Neural cell (in vitro differentiated cells): ENCODE measurements at regions not wholly inside any gene's neighbourhood (a gene's known extent, or its start where the extent isn't known, plus 50 kb on each side); places are given as distances from the start of the nearest gene placed in this dataset.

ENCODE experiments used
- H2AFZ ChIP-seq: fragments of 200-600, 300-800 bp; sonication (generic), shearing (Covaris generic); 2 replicates; pipeline ENCODE4 v1.6.0; 2014; ENCODE audit warnings: low read depth, mild to moderate bottlenecking, antibody characterized with exemption, low read length, moderate library complexity
- H3F3A ChIP-seq: fragments of 200-600 bp; shearing (Covaris generic); 2 replicates; pipeline ENCODE4 v1.6.1; 2016; ENCODE audit warnings: mild to moderate bottlenecking, moderate library complexity, mixed read lengths, antibody characterized with exemption, low read length; ENCODE audit not compliant: insufficient read depth, poor library complexity, severe bottlenecking
- H3K27ac ChIP-seq: fragments of 200-600, 300-800 bp; sonication (generic), shearing (Covaris generic); 2 replicates; pipeline ENCODE4 v1.5.1; 2014; ENCODE audit warnings: mild to moderate bottlenecking, low read length, moderate library complexity
- H3K27me3 ChIP-seq: fragments of 300-800, 200-600 bp; sonication (generic), shearing (Covaris generic); 2 replicates; pipeline ENCODE4 v1.6.0; 2014; ENCODE audit warnings: mild to moderate bottlenecking, low read depth, low read length, moderate library complexity; ENCODE audit not compliant: insufficient read depth
- H3K36me3 ChIP-seq: fragments of 300-800, 200-600 bp; sonication (generic), shearing (Covaris generic); 2 replicates; pipeline ENCODE4 v1.5.1; 2014; ENCODE audit warnings: mild to moderate bottlenecking, antibody characterized with exemption, low read length, moderate library complexity; ENCODE audit not compliant: insufficient read depth
- H3K4me2 ChIP-seq: fragments of 300-800, 200-600 bp; sonication (generic), shearing (Covaris generic); 2 replicates; pipeline ENCODE4 v1.6.0; 2014; ENCODE audit warnings: mild to moderate bottlenecking, low read length
- H3K4me3 ChIP-seq: fragments of 300-800, 200-600 bp; sonication (generic), shearing (Covaris generic); 2 replicates; pipeline ENCODE4 v1.5.1; 2014; ENCODE audit warnings: mild to moderate bottlenecking, low read length, moderate library complexity
- H3K79me2 ChIP-seq: fragments of 200-600 bp; shearing (Covaris generic); replicated peaks from 2 replicates; pipeline ENCODE4 v1.6.0; 2014; ENCODE audit warnings: mild to moderate bottlenecking, low read length, moderate library complexity; ENCODE audit not compliant: insufficient read depth
- H3K9ac ChIP-seq: fragments of 300-800, 200-600 bp; sonication (generic), shearing (Covaris generic); 2 replicates; pipeline ENCODE4 v1.6.1; 2016; ENCODE audit warnings: mild to moderate bottlenecking, low read length, mixed read lengths
- H3K9me2 ChIP-seq: fragments of 200-600 bp; shearing (Covaris generic); 2 replicates; pipeline ENCODE4 v1.6.1; 2016; ENCODE audit warnings: mild to moderate bottlenecking, low read length, mixed read lengths; ENCODE audit not compliant: insufficient read depth
- H3K9me3 ChIP-seq: fragments of 200-600, 300-800 bp; sonication (generic), shearing (Covaris generic); 2 replicates; pipeline ENCODE4 v1.6.1; 2016; ENCODE audit warnings: mild to moderate bottlenecking, mixed run types, low read length, moderate library complexity, mixed read lengths
- H4K20me1 ChIP-seq: fragments of 200-600 bp; shearing (Covaris generic); 2 replicates; pipeline ENCODE4 v1.6.1; 2016; ENCODE audit warnings: mild to moderate bottlenecking, mixed run types; ENCODE audit not compliant: insufficient read depth
- EP300 ChIP-seq: fragments of 450-650 bp; conservative IDR thresholded peaks from 2 replicates; pipeline ENCODE4 v1.6.1; 2014; ENCODE audit warnings: antibody characterized with exemption, mild to moderate bottlenecking, moderate library complexity; ENCODE audit not compliant: poor library complexity, severe bottlenecking
- EZH2 ChIP-seq: fragments of 200-600, 300-800 bp; shearing (Covaris generic), sonication (generic); IDR thresholded peaks from 2 replicates; pipeline ENCODE4 v1.6.1; 2014; ENCODE audit warnings: antibody characterized with exemption, low read length, borderline replicate concordance, mild to moderate bottlenecking; ENCODE audit not compliant: insufficient read depth, poor library complexity, severe bottlenecking
- MXI1 ChIP-seq: fragments of 450-650 bp; conservative IDR thresholded peaks from 2 replicates; pipeline ENCODE4 v1.6.1; 2014; ENCODE audit warnings: antibody characterized with exemption, mild to moderate bottlenecking; ENCODE audit not compliant: poor library complexity, severe bottlenecking
- POLR2AphosphoS5 ChIP-seq: IDR thresholded peaks from 2 replicates; pipeline ENCODE4 v1.6.1; 2012
- RAD21 ChIP-seq: fragments of 450-650 bp; conservative IDR thresholded peaks from 2 replicates; pipeline ENCODE4 v1.6.1; 2014; ENCODE audit warnings: antibody characterized with exemption, mild to moderate bottlenecking, moderate library complexity
- SMC3 ChIP-seq: fragments of 450-650 bp; conservative IDR thresholded peaks from 2 replicates; pipeline ENCODE4 v1.6.1; 2014; ENCODE audit warnings: antibody characterized with exemption, mild to moderate bottlenecking, moderate library complexity; ENCODE audit not compliant: poor library complexity
- TAF1 ChIP-seq: IDR thresholded peaks from 2 replicates; pipeline ENCODE4 v1.6.1; 2012; ENCODE audit warnings: low read depth
- TF ChIP-seq, protein P1 (sequence below): fragments of 450-650 bp; IDR thresholded peaks from 2 replicates; pipeline ENCODE4 v1.5.1; 2014; ENCODE audit warnings: antibody characterized with exemption, mild to moderate bottlenecking, moderate library complexity; ENCODE audit not compliant: poor library complexity, severe bottlenecking
- TF ChIP-seq, protein P2 (sequence below): IDR thresholded peaks from 2 replicates; pipeline ENCODE4 v1.6.1; 2012; ENCODE audit warnings: borderline replicate concordance

DNA sequence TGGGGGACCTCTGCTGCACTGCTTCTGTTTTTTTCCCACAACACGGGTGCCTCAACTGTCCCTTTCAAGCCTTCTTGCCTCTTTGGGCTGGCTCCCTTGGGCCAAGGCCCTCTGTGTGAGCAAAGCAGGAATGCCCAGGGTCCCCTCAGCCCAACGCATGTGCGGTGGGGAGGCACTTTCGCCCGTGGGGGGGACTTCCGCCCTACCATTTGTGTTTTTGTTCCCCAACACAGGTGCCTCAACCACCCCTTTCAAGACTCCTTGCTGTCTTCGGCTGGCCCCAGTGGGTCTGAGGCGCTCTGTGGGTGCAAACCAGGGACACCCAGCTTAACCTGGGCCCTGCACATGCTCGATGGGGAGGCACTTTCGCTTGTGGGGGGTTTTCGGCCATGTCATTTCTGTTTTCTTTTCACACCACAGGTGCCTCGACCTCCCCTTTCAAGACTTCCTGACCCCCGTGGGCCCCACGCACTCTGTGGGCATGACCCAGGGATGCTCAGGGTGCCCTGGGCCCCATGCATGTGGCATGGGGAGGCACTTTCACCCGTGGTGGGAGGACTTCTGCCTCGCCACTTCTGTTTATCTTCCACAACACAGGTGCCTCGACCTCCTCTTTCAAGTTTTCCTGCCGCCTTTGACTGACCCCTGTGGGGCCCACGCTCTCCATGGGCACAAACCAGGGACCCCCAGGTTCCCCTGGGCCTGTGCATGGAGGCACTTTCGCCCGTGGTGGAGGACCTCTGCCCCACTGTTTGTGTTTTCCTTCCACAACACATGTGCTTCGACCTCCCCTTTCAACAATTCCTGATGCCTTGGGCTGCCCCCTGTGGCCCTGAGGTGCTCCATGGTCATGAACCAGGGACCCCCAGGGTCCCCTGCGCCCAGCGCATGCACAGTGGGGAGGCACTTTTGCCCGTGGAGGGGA, 365.7 kb downstream of the ALG10 start:
- Histone ChIP-seq H3K9ac (no peak overlapping the region), H3K36me3 (no peaks in the 10 kb centered on the region), H3K27me3 (no peaks in the 10 kb centered on the region), H3K4me2 (no peak overlapping the region), H2AFZ (no peak overlapping the region), H4K20me1 (no peaks in the 10 kb centered on the region), H3K79me2 (no peaks in the 10 kb centered on the region), H3K27ac (no peak overlapping the region), H3K4me3 (no peak overlapping the region), H3F3A (no peaks in the 10 kb centered on the region), H3K9me2 (no peaks in the 10 kb centered on the region), H3K9me3 (peaks cover 4% of the 10 kb centered on the region)
- no peak for TF ChIP-seq RAD21

DNA sequence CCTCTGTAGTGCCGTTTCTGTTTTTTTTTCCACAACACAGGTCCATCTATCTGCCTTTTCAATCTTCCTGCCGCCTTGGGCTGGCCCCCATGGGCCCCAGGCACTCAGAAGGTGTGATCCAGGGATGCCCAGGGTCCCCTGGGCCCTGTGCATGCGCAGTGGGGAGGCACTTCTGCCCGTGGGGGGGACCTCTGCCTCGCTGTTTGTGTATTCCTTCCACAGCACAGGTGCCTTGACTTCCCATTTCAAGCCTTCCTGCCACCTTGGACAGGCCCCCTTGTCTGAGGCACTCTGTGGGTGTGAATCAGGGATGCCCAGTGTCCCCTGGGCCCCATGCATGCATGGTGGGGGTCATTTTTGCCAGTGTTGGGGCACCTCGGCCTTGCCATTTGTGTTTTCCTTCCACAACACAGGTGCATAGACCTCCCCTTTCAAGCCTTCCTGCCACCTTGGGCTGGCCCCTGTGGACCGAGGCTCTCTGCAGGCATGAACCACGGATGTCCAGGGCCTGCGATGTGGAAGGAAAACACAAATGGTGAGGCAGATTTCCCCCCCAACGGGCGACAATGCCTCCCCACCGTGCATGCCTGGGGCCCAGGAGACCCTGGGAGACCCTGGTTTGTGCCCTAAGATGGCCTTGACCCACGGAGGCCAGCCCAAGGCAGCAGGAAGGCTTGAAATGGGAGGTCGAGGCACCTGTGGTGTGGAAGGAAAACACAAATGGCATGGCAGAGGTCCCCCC, 366.5 kb downstream of the ALG10 start:
- H3K9me2 ChIP-seq = no peaks in the 10 kb centered on the region
- H3K36me3 ChIP-seq = no peaks in the 10 kb centered on the region
- peaks cover 5% of the 10 kb centered on the region for H3K9me3 ChIP-seq
- no peak overlapping the region for H3K9ac ChIP-seq
- H3K27me3 ChIP-seq = no peaks in the 10 kb centered on the region
- H3K27ac ChIP-seq = no peak overlapping the region
- no peak overlapping the region for H2AFZ ChIP-seq
- no peak overlapping the region for H3K4me2 ChIP-seq
- H3K79me2 ChIP-seq = no peaks in the 10 kb centered on the region
- H4K20me1 ChIP-seq = no peaks in the 10 kb centered on the region
- no peak overlapping the region for H3K4me3 ChIP-seq
- H3F3A ChIP-seq = no peaks in the 10 kb centered on the region
- TF ChIP-seq, protein P1, sequence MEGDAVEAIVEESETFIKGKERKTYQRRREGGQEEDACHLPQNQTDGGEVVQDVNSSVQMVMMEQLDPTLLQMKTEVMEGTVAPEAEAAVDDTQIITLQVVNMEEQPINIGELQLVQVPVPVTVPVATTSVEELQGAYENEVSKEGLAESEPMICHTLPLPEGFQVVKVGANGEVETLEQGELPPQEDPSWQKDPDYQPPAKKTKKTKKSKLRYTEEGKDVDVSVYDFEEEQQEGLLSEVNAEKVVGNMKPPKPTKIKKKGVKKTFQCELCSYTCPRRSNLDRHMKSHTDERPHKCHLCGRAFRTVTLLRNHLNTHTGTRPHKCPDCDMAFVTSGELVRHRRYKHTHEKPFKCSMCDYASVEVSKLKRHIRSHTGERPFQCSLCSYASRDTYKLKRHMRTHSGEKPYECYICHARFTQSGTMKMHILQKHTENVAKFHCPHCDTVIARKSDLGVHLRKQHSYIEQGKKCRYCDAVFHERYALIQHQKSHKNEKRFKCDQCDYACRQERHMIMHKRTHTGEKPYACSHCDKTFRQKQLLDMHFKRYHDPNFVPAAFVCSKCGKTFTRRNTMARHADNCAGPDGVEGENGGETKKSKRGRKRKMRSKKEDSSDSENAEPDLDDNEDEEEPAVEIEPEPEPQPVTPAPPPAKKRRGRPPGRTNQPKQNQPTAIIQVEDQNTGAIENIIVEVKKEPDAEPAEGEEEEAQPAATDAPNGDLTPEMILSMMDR = no peak
- TF ChIP-seq POLR2AphosphoS5 = no peak
- TF ChIP-seq, protein P2, sequence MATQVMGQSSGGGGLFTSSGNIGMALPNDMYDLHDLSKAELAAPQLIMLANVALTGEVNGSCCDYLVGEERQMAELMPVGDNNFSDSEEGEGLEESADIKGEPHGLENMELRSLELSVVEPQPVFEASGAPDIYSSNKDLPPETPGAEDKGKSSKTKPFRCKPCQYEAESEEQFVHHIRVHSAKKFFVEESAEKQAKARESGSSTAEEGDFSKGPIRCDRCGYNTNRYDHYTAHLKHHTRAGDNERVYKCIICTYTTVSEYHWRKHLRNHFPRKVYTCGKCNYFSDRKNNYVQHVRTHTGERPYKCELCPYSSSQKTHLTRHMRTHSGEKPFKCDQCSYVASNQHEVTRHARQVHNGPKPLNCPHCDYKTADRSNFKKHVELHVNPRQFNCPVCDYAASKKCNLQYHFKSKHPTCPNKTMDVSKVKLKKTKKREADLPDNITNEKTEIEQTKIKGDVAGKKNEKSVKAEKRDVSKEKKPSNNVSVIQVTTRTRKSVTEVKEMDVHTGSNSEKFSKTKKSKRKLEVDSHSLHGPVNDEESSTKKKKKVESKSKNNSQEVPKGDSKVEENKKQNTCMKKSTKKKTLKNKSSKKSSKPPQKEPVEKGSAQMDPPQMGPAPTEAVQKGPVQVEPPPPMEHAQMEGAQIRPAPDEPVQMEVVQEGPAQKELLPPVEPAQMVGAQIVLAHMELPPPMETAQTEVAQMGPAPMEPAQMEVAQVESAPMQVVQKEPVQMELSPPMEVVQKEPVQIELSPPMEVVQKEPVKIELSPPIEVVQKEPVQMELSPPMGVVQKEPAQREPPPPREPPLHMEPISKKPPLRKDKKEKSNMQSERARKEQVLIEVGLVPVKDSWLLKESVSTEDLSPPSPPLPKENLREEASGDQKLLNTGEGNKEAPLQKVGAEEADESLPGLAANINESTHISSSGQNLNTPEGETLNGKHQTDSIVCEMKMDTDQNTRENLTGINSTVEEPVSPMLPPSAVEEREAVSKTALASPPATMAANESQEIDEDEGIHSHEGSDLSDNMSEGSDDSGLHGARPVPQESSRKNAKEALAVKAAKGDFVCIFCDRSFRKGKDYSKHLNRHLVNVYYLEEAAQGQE = no peak
- TF ChIP-seq SMC3 = no peak
- TF ChIP-seq EP300 = no peak
- no peak for TF ChIP-seq TAF1
- TF ChIP-seq RAD21 = no peak
- no peak for TF ChIP-seq MXI1
- no peak for TF ChIP-seq EZH2
